GM21786 (cell line): ENCODE measurements at regions not wholly inside any gene's neighbourhood (a gene's known extent, or its start where the extent isn't known, plus 50 kb on each side); places are given as distances from the start of the nearest gene placed in this dataset.

ENCODE experiments used
- ATAC-seq: cut with Tn5 transposase; IDR thresholded peaks from one replicate; pipeline ENCODE4 v1.9.1; 2021; ENCODE audit not compliant: unreplicated experiment

GRCh38 chr4:164373021-164373420 lies 380.9 kb upstream of the SMIM31 start:
- ATAC-seq: no peak

DNA sequence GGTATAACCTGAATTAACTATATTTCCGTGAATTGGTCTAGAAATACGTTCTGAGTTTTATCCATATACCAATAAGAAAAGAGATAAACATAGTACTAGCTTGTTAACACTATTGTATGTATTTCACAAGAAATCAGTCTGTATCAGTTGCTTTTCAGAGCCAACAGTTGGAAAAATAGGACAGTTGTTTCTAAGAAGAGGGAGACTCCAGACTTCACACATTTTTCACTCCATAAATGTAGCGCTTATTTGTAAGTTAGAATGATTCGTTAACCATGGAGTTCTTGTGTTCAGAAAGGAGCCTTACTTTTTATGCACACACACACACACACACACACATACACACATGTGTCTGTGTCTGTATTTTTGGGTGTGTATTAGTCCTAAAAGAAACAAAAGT lies 376.7 kb upstream of the SMIM31 start:
- ATAC-seq: no peak

- no peak for ATAC-seq
These were observed 375.6 kb upstream of the SMIM31 start for GRCh38 chr4:164378361-164378760.

DNA sequence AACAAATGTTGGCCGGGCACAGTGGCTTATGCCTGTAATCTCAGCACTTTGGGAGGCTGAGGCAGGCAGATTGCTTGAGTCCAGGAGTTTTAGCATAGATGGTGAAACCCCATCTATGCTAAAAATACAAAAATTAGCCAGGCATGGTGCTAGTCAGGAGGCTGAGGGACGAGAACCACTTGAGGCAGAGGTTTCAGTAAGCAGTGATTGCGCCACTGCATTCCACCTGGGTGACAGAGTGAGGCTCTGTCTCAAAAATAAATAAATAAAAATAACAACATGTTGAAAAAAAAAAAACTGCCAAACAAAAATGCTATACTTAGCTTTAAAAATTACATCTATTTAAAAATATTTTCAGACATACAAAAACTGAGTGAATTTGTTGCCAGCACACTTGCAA lies 374.2 kb upstream of the SMIM31 start:
- ATAC-seq: no peak

GRCh38 chr4:164381859-164382258 lies 372.1 kb upstream of the SMIM31 start:
- no peak for ATAC-seq

- no peak for ATAC-seq
These were observed 370.9 kb upstream of the SMIM31 start for GRCh38 chr4:164383058-164383357.

GRCh38 chr4:164383358-164384220 lies 370.3 kb upstream of the SMIM31 start:
- ATAC-seq: no peak

DNA sequence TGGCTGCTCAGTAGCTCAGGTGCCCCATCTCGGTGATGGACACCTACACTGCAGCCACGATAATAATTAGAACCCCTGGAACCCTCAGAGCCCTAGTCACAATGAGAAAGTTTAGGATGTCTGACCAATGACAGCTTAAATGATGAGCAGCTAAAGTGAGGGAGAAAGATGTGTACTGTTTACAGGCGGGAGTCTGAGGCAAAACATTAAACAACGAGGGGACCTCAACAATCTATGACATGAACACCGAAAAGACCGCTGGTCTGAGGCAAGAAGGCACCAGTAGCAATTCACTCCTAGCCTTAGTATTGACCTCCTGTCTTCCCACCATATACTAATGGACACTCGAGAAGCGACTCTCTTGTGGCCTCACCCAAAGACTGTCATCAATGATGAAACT lies 369.5 kb upstream of the SMIM31 start:
- no peak for ATAC-seq

DNA sequence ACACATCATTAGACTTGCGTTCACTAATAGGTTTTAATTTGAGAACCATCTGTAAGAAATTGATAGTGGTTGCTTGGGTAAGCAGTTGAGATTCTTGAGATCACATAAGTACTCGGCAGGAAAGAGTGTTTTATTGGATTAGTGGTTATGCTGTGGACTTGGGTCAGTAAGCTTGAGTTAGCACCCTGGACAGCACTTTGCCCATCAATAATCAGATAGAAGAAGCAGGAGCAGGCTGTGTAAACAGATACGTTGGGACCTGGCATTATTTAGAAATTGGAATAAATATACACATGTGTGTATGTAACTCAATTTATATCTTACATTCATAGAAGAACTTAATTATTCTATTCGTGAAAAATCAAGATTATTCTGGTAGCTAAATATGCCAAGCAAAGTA lies 357.5 kb upstream of the SMIM31 start:
- ATAC-seq: no peak

DNA sequence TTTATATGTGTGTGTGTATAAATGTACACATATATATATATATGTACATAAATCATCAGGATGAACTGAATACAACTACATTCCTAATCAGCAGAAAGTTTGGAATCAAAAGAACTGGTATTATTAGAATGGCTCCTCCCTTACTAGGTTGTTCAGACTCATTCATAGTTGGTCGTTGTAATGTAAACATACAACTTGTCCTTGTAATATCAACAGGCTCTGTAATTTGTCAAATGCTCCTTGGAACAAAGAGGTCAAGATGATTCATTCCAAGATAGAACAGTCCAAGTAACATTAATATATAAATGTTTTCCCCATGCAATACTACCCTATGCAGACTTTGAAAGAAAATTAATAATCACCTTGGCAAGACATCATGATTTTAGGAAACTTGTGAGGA lies 351.4 kb upstream of the SMIM31 start:
- ATAC-seq: no peak

- ATAC-seq: no peak
These were observed 348.2 kb upstream of the SMIM31 start for GRCh38 chr4:164405774-164406173.

GRCh38 chr4:164408831-164409230 lies 345.1 kb upstream of the SMIM31 start:
- no peak for ATAC-seq

DNA sequence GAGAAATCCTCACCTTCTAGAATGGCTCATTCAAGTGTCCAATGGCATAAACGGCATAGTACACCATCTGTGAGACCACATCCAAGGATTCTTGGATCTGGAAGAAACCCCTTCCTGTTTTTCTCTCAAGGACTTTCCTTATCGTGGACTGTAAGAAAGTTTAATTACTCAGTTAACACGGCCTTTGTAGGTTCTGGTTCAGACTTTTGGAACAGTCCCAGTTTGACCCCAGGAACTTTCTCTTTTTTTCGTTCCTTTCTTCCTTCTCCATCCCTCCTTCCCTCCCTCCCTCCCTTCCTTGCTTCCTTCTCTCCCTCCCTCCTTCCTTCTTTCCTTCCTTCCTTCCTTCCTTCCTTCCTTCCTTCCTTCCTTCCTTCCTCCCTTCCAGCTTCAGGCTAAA lies 343.5 kb upstream of the SMIM31 start:
- no peak for ATAC-seq

GRCh38 chr4:164412246-164412645 lies 341.7 kb upstream of the SMIM31 start:
- ATAC-seq: no peak

DNA sequence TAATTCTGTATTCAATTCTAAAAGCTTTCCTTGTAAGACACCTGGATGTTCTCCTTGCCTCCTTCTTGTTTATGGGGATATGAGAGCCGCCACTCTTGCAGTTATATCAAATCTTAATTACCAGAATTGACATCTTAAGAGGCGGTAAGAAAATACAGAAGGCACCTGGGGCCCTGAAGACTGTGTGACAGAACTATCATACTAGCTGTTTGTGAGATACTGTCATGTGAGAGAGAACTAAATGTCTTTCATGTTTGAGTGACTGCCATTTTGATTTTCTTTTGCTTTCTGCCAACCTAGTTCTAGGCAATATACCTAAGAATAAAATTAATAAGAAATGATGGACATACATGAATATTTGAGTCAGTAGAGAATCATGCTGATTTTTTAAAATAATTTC lies 340.2 kb upstream of the SMIM31 start:
- no peak for ATAC-seq

GRCh38 chr4:164423819-164424218 lies 330.1 kb upstream of the SMIM31 start:
- ATAC-seq: no peak

DNA sequence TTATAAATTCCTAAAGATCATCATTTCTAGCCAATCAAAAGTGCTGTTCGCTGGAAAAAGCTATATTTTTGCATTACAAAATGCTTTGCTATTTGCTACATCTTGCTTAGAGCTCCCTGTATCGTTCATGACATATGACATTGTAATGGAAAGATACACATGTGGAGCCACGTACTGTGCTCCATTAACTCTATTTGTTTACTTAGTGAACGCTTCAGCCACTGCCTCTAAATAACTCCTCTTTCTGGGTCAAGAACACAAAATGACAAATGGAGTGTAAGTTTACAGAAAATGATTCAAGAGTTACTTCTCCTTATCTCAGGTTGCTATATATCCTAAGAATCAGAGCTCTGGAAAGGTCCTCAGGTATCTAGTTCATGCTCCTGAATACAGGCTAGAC lies 329.1 kb upstream of the SMIM31 start:
- ATAC-seq: no peak

- ATAC-seq: no peak
These were observed 325.4 kb upstream of the SMIM31 start for GRCh38 chr4:164428561-164428960.

- no peak for ATAC-seq
These were observed 315.6 kb upstream of the SMIM31 start for GRCh38 chr4:164438321-164438720.

DNA sequence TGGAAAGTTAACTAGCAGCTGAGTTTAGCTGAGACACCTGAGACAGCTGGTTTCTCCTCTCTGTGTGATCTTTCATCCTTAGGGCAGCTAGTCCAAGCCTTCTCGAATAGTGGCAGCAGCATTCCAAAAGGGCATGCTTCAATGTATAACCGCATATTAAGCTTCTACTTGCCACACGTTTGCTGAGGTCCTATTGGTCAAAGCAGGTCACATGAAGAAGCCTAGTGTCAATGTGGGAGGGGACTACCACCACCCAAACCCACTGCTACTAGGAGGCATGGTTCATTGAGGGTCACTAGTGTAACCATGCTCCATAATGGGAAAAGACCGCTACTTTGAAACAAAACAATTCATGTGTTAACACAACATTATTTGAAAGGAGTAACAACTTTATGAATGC lies 314.9 kb upstream of the SMIM31 start:
- ATAC-seq: no peak

DNA sequence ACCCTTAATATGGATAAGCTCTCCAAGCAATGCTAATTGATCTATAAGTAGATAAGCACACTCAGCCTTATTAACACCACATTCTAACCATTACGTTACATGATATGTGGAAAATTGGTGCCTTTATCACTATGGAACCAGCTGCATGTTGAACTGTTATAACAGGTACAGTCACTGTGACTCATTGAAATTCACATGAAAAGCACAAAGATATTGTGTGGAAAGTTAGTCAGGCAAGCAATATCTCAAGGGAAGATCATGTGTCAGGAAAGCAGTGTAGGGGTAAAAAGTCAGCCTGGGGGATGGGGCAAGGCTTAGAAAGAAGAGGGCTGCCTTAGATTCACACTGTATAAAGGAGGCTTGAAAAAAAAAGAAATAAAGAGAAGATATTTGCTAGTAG lies 313.7 kb upstream of the SMIM31 start:
- ATAC-seq: no peak

DNA sequence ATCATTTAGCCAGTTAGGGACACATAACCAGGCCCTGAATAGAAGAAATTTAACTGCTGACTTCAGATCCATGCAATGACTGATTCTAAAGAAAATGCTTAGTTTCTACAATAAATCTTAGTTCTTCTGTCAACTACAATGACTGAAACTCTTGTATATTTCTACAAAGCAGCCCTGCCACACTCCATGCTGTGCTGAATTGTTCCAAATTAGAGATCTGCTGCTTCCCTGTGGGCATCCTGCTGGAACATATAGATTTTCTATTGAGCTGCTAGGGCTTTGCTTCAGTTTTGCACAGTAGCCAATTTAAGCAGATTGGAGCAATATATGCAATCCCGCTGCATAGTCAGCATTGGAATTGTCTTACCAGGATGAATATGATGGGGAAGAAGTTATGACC lies 312.8 kb upstream of the SMIM31 start:
- ATAC-seq: no peak

- no peak for ATAC-seq
These were observed 311.8 kb upstream of the SMIM31 start for GRCh38 chr4:164442180-164442579.
